Keratinocyte (primary cell): ENCODE measurements at regions not wholly inside any gene's neighbourhood (a gene's known extent, or its start where the extent isn't known, plus 50 kb on each side); places are given as distances from the start of the nearest gene placed in this dataset.

Source experiments
- DNase-seq: peaks from one replicate; pipeline ENCODE4 v3.0.0-alpha.2; 2011; ENCODE audit warnings: low read depth, missing footprints, low spot score
- FAIRE-seq: peaks from 2 replicates; lab custom pipeline; 2011; peaks lifted over from hg19 to GRCh38; lab: Jason Lieb, UNC
- H2AFZ ChIP-seq: 2 replicates; pipeline ENCODE4 v1.6.0; 2012; ENCODE audit warnings: low read length, control low read depth, inconsistent platforms; ENCODE audit not compliant: control insufficient read depth
- H3K27ac ChIP-seq: 2 replicates; pipeline ENCODE4 v1.5.1; 2011; ENCODE audit warnings: low read length; ENCODE audit not compliant: control insufficient read depth, insufficient read depth
- H3K27me3 ChIP-seq: 3 replicates; pipeline ENCODE4 v1.6.0; 2011; ENCODE audit warnings: low read length; ENCODE audit not compliant: control insufficient read depth, insufficient read depth; ENCODE audit errors: extremely low read depth
- H3K36me3 ChIP-seq, 2 experiments: 2 replicates in 1 of 2; 3 replicates in 1 of 2; pipeline ENCODE4 v1.5.1; 2011; ENCODE audit warnings: low read length in 2 of 2, mild to moderate bottlenecking in 1 of 2; ENCODE audit not compliant: control insufficient read depth in 2 of 2, insufficient read depth in 2 of 2; ENCODE audit errors: extremely low read depth in 1 of 2
- H3K4me1 ChIP-seq: 3 replicates; pipeline ENCODE4 v1.5.1; 2011; ENCODE audit warnings: low read length; ENCODE audit not compliant: control insufficient read depth, insufficient read depth; ENCODE audit errors: extremely low read depth
- H3K4me2 ChIP-seq: 3 replicates; pipeline ENCODE4 v1.6.0; 2011; ENCODE audit warnings: low read depth, low read length; ENCODE audit not compliant: control insufficient read depth, insufficient read depth; ENCODE audit errors: extremely low read depth
- H3K4me3 ChIP-seq, 3 experiments: fragments of 200-600 bp in 1 of 3; sonication (generic) in 1 of 3; 2 replicates in 2 of 3; 3 replicates in 1 of 3; pipeline ENCODE4 v1.5.1; 2011 to 2016; ENCODE audit warnings: low read length in 3 of 3, mild to moderate bottlenecking in 3 of 3, control low read depth in 2 of 3, inconsistent platforms in 1 of 3, low read depth in 1 of 3, mixed read lengths in 1 of 3, mixed run types in 1 of 3, moderate library complexity in 1 of 3; ENCODE audit not compliant: control insufficient read depth in 2 of 3, insufficient read depth in 2 of 3; ENCODE audit errors: extremely low read depth in 1 of 3
- H3K79me2 ChIP-seq: 2 replicates; pipeline ENCODE4 v1.6.0; 2012; ENCODE audit warnings: low read length; ENCODE audit not compliant: control insufficient read depth, insufficient read depth
- H3K9ac ChIP-seq: 3 replicates; pipeline ENCODE4 v1.6.0; 2011; ENCODE audit warnings: low read length; ENCODE audit not compliant: control insufficient read depth, insufficient read depth; ENCODE audit errors: extremely low read depth
- H3K9me1 ChIP-seq: 3 replicates; pipeline ENCODE4 v1.6.0; 2011; ENCODE audit warnings: low read length; ENCODE audit not compliant: control insufficient read depth, insufficient read depth; ENCODE audit errors: extremely low read depth
- H3K9me3 ChIP-seq: 2 replicates; pipeline ENCODE4 v1.5.1; 2012; ENCODE audit warnings: low read depth, low read length; ENCODE audit not compliant: control insufficient read depth
- H4K20me1 ChIP-seq: 3 replicates; pipeline ENCODE4 v1.6.0; 2011; ENCODE audit warnings: low read length; ENCODE audit not compliant: control insufficient read depth, insufficient read depth; ENCODE audit errors: extremely low read depth
- CTCF ChIP-seq, 3 experiments: IDR thresholded peaks in 1 of 3; conservative IDR thresholded peaks in 1 of 3; optimal IDR thresholded peaks in 1 of 3; 2 replicates in 2 of 3; 3 replicates in 1 of 3; pipeline versions ENCODE3 to v1.5.1; 2011; ENCODE audit warnings: low read length in 3 of 3, mild to moderate bottlenecking in 3 of 3, moderate library complexity in 2 of 3, control low read depth in 1 of 3, inconsistent platforms in 1 of 3; ENCODE audit not compliant: insufficient read depth in 2 of 3; ENCODE audit errors: extremely low read depth in 1 of 3
- EZH2 ChIP-seq: IDR thresholded peaks from one replicate; pipeline ENCODE4 v1.6.1; 2012; ENCODE audit warnings: inconsistent platforms, mild to moderate bottlenecking, low read length, moderate library complexity
- dilution Hi-C: fragments of 300-500 bp; cut with MboI; formaldehyde crosslinking; loops from one replicate; pipeline ENCODE4 v1.7.0; 2020; ENCODE audit warnings: low sequenced_read_pairs; ENCODE audit not compliant: extremely low pct_ligation_motif_present

DNA sequence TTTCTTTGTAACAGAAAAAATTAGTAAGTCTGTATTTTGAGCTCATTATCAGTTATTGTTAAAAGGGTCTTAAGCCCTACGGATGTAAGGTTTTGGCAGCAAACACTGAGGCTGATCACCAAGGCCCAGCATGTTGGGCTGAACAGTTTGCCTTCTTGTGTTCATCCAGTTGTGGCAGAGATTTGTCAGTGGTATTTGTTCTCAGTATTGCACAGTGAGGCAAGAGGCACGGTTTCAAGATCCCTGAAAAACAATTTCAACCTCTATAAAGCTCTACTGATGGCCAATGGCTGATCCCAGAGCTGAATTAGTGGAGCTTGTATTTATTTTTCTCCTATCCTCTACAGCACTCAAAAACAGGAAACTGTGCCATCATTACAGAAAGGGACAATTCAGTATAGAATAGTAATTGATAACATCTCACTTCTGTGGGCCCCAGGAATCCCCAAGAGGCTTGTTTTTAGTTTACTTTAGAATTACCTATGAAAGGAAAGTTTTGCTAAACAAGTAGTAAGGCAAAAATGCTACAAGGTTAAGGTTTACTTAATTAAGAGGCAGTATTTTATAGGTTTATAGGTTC lies 191.8 kb upstream of the RAB4A start:
- no peak overlapping the region for H3K4me2 ChIP-seq
- H3K36me3 ChIP-seq = no peaks in the 10 kb centered on the region
- H3K27me3 ChIP-seq = peaks cover 6% of the 10 kb centered on the region
- no peaks in the 10 kb centered on the region for H3K4me1 ChIP-seq
- no peaks in the 10 kb centered on the region for H4K20me1 ChIP-seq
- H3K27ac ChIP-seq = no peak overlapping the region
- dilution Hi-C loops = no loop called here
- no peaks in the 10 kb centered on the region for H3K9me3 ChIP-seq
- H3K79me2 ChIP-seq = no peaks in the 10 kb centered on the region
- H3K9ac ChIP-seq = no peak overlapping the region
- TF ChIP-seq CTCF (optimal IDR thresholded peaks at IDR 0.05 in 1 of 3, IDR thresholded peaks at IDR 0.05 in 1 of 3, conservative IDR thresholded peaks at IDR 0.05 in 1 of 3; ENCODE audit: extremely low read depth in 1 of 3, insufficient read depth in 2 of 3, low read length in 3 of 3) (no peak), EZH2 (no peak)
- no peak overlapping the region for H2AFZ ChIP-seq
- FAIRE-seq = no peak
- no peaks in the 10 kb centered on the region for H3K9me1 ChIP-seq
- no peak overlapping the region for H3K4me3 ChIP-seq
- DNase-seq = no peak

DNA sequence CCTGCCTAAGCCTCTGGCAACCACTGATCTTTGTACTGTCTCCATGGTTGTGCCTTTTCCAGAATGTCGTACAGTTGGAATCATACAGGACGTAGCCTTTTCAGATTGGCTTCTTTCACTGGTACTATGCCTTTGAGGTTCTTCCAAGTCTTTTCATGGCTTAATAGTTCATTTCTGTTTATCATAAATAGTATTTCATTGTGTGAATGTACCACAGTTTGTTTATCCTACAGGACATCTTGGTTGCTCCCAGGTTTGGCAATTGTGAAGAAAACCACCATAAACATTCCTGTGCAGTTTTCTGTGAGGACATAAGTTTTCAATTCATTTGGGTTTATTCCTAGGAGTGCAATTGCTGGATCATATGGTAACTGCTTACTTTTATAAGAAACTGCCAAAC lies 190.6 kb upstream of the RAB4A start:
- H4K20me1 ChIP-seq = no peaks in the 10 kb centered on the region
- H3K4me3 ChIP-seq = no peak overlapping the region
- H2AFZ ChIP-seq = no peak overlapping the region
- H3K4me2 ChIP-seq = no peak overlapping the region
- H3K9me3 ChIP-seq = no peaks in the 10 kb centered on the region
- dilution Hi-C loops = no loop called here
- no peaks in the 10 kb centered on the region for H3K36me3 ChIP-seq
- DNase-seq (no peak), FAIRE-seq (no peak)
- H3K27me3 ChIP-seq = peaks cover 6% of the 10 kb centered on the region
- no peaks in the 10 kb centered on the region for H3K4me1 ChIP-seq
- H3K79me2 ChIP-seq = no peaks in the 10 kb centered on the region
- H3K9me1 ChIP-seq = no peaks in the 10 kb centered on the region
- no peak overlapping the region for H3K27ac ChIP-seq
- no peak overlapping the region for H3K9ac ChIP-seq
- TF ChIP-seq CTCF (optimal IDR thresholded peaks at IDR 0.05 in 1 of 3, IDR thresholded peaks at IDR 0.05 in 1 of 3, conservative IDR thresholded peaks at IDR 0.05 in 1 of 3; ENCODE audit: extremely low read depth in 1 of 3, insufficient read depth in 2 of 3, low read length in 3 of 3) = no peak
- TF ChIP-seq EZH2 = no peak
